22Rv1 (cell line): ENCODE measurements at regions not wholly inside any gene's neighbourhood (a gene's known extent, or its start where the extent isn't known, plus 50 kb on each side); places are given as distances from the start of the nearest gene placed in this dataset.
A peak's percentile ranks its signal among the peaks of the same experiment; 100 is the strongest.

Experiments used
- H3K27ac ChIP-seq: fragments of 450-650 bp; 2 replicates; pipeline ENCODE4 v1.5.1; 2017
- CTCF ChIP-seq: fragments of 450-650 bp; IDR thresholded peaks from 2 replicates; pipeline ENCODE4 v1.5.1; 2017; ENCODE audit warnings: mild to moderate bottlenecking
- ZFX ChIP-seq: fragments of 450-650 bp; IDR thresholded peaks from 2 replicates; pipeline ENCODE4 v1.6.1; 2017; ENCODE audit warnings: antibody characterized with exemption, borderline replicate concordance

GRCh38 chr13:105428811-105429210 lies 1106.7 kb downstream of the EFNB2 start:
- no peak for TF ChIP-seq CTCF
- TF ChIP-seq ZFX = no peak
- no peak overlapping the region for H3K27ac ChIP-seq

DNA sequence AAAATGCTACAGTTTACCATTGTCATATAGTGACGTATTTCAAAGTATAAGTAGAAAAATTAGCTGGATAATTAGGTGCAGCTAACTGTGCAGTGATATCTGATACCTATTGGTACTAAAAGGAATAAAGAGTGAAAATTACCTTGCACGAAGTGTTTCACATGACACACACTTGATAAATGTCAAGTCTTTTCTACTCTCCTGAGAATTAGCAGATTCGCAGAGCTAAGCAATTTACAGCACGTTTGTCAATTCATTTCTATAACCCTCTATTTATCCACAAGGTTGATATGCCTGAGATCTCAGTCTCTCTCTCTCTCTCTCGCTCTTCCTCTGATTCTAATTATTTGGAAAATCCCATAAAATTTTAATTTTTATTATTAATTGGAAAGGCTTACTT lies 1109.0 kb downstream of the EFNB2 start:
- no peak for TF ChIP-seq ZFX
- TF ChIP-seq CTCF = no peak
- H3K27ac ChIP-seq = no peak overlapping the region

DNA sequence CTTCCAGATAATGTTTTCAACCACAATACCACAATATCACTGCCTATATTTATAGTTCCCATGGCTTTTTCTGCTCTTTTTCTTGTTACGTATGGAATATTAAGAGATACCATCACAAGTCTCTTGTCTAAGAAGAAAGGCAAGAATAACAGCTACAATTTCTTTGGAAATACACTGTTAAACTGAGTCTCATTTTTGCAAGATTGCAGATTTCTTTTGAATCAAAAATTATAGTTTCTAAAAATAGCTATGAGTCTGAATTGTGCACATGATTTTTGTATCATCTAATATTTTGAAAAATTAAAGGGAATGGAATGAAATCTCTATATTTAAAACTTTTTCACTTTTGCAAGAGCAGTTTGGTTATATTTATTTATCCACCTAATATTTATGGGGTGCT lies 1120.8 kb downstream of the EFNB2 start:
- TF ChIP-seq ZFX (no peak), CTCF (no peak)
- no peak overlapping the region for H3K27ac ChIP-seq

DNA sequence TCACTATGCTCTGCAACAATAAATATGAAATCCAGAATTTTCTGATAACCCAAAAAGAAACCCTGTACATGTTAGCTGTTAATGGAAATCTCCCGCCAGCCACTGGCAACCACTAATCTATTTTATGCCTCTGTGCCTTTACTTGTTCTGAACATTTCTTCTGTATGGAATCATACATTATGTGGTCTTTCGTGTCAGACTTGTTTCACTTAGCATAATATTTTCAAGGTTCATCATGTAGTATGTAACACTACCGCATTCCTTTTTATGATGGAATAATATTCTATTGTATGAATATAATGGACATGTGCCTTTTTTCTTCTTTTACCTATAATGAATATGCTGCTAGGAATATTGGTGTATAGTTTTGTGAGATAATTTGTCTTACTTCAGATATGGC lies 1123.3 kb downstream of the EFNB2 start:
- no peak overlapping the region for H3K27ac ChIP-seq
- TF ChIP-seq ZFX = no peak
- TF ChIP-seq CTCF = no peak

- peak overlapping the region; percentile 51 for H3K27ac ChIP-seq
Measured at GRCh38 chr13:105410602-105411001, 1124.9 kb downstream of the EFNB2 start.

GRCh38 chr13:105406551-105406950 lies 1128.9 kb downstream of the EFNB2 start:
- TF ChIP-seq ZFX (no peak), CTCF (no peak)
- no peak overlapping the region for H3K27ac ChIP-seq

More at GRCh38 chr13:105410602-105411001, 1124.9 kb downstream of the EFNB2 start:
- TF ChIP-seq ZFX = no peak
- peak; percentile 82 for TF ChIP-seq CTCF

DNA sequence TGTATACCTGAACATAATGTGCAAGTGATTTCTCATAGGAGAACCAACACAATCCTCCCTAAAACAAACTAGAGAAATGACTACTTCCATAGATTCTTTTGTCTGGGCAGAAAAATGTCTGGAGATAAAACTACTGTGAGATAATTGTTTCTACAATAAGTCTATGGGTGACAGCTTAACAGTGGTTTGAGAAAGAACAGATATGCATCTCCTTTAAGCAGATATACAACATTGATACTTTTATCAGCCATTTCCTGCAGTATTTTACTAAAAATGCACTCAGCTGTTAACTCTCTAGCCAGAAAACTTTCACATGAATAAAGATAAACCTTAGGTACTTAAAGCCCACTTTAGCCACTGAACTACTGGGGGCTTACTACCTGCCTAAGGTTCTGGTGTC lies 1132.4 kb downstream of the EFNB2 start:
- TF ChIP-seq ZFX (no peak), CTCF (no peak)
- no peak overlapping the region for H3K27ac ChIP-seq
